GM21825 (cell line): ENCODE measurements at regions not wholly inside any gene's neighbourhood (a gene's known extent, or its start where the extent isn't known, plus 50 kb on each side); places are given as distances from the start of the nearest gene placed in this dataset.

Experiments used
- ATAC-seq: cut with Tn5 transposase; IDR thresholded peaks from one replicate; pipeline ENCODE4 v1.9.1; 2021; ENCODE audit warnings: mild to moderate bottlenecking, moderate library complexity; ENCODE audit not compliant: unreplicated experiment

DNA sequence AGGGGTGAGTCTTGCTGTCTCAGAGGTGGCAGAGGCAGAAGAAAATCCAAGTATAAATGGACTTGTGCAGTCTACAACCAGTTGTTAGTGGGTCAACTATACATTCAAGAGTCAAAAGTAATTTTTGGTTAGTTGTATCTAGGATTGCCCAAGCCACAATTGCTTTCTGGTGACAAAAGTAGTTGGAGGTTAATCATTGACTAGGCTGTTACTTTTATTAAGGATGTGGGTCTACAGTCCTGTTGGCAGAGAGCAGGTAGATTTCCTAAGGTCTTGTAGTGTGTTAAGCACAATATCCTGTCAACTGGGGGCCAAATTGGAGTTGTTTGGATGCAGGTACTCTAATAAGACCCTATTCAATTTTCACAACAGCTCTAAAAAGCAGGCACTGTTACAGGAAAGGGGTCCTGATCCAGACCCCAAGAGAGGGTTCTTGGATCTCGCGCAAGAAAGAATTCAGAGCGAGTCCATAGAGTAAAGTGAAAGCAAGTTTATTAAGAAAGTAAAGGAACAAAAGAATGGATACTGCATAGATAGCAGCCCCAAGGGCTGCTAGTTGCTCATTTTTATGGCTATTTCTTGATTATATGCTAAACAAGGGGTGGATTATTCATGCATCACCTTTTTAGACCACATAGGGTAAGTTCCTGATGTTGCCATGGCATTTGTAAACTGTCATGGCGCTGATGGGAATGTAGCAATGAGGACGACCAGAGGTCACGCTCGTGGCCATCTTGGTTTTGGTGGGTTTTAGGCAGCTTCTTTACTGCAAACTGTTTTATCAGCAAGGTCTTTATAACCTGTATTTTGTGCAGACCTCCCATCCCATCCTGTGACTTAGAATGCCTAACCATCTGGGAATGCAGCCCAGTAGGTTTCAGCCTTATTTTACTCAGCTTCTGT is 232.6 kb upstream of the SRRM4 start:
- ATAC-seq, result no peak

GRCh38 chr12:118749646-118750045 is 231.7 kb upstream of the SRRM4 start:
- ATAC-seq, result no peak

DNA sequence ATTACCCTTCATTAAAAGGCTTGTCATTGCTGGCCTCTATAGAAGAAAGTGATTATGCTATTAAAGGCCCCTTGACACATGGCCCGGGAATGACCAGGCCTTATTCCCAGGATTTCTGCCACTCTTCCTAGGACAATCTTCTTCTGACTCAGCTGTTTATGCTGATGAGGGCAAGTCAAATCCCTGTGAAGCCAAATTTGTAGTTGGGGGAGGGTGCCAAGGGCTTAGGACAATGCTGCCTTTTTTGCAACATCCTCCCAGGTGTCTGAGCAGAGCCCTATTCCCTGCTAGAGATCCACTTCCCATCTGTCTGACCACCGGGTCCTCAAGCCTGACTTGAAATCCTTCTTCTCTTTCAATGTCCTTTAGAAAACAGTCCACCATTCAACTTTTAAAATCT is 230.7 kb upstream of the SRRM4 start:
- no peak for ATAC-seq

DNA sequence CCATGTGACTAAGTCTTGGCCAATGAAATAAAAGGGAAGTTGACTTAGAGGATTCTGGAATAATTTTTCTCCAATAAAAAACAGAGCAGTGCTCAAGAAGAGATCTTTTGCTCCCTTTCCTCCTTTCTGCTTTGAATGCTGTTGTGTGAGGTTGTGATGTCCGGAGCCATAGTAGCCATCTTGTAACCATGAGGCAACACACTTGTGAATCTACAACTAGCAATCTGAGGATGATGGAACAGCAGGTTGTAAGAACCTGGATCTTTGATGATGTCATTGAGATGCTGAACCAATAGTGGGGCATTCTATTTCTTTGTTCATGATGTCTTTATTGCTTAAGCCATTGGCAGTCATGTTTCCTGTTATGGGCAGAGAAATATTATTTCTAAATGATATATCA is 230.0 kb upstream of the SRRM4 start:
- no peak for ATAC-seq

DNA sequence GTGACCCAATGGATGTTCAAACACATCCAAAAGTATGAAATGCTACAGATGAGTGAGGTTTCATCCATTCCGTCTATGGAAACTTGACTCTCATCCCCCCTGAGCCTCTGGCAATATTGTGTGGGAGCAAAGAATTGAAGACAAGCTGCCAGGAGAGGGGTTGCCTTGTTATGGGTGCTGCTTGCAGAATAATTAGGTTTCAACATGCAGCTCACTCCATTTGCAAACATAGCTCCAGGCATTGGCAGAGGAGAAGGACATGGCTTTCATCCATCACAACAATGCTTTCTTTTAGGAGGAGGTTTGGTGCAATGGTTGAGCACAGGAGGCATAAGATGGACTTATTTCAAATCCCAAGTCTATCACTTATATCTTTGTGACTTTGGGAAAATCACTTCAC is 220.7 kb upstream of the SRRM4 start:
- no peak for ATAC-seq

- ATAC-seq, result no peak
Observed at GRCh38 chr12:118763234-118763633, 218.1 kb upstream of the SRRM4 start.

DNA sequence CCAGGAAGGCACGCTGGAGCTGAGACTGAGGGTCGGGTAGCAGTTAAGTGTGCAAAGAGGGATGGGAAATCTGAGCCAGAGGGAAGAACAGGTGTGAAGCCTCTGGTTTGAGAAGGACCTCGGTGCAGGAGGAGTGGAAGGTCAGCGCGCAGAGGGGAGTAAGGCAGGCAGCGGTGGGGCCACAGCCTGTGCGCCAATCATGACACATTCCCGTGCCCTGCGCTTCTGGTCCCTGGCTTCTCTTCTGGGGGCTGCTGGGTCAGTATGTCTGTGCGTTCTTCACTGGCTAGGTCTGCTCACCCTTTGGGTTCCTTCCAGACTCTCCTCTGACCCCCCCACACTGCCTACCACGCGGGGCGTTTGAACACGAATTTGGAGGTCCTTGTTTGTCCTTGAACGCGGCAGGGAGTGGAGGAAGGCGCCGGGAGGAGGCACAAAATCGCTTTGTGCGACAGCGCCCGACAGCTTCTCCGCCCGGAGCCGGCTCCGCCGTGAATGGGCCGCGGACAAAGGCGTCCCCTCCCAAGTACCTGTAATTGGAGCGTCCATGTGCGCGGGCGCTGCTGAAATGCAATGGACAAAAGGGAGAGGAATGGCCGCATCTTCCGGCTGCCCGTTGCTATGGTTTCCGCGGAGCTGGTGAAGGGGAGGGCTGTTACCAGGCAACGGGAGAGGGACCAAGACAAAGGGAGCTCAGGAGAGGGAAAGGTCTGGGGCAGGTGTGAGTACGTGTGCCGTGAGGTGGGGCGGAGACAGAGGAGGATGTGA is 207.2 kb upstream of the SRRM4 start:
- no peak for ATAC-seq

GRCh38 chr12:118777504-118777903 is 203.8 kb upstream of the SRRM4 start:
- no peak for ATAC-seq

- no peak for ATAC-seq
Observed at GRCh38 chr12:118778077-118778476, 203.3 kb upstream of the SRRM4 start.

- no peak for ATAC-seq
Observed at GRCh38 chr12:118780939-118781338, 200.4 kb upstream of the SRRM4 start.

- ATAC-seq, result no peak
Observed at GRCh38 chr12:118781692-118782091, 199.6 kb upstream of the SRRM4 start.

DNA sequence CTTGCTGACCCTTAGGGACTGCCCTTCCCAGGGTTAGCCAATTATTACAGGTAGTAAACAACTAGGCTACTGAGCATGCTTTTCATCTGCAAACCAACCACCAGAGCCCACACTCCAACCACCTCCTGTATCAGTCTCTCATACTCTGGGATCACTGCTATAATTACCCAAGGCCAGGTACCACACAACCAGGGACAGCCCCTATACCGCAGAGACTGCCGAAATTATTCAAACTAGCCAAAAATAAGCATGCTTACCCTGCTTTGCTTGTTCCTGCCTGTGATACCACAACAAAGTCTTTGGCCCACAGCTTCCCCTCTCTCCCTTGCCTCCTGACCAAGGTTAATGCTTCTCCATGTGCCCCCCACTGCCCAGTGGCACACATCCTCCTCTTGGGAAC is 197.6 kb upstream of the SRRM4 start:
- ATAC-seq, result no peak

DNA sequence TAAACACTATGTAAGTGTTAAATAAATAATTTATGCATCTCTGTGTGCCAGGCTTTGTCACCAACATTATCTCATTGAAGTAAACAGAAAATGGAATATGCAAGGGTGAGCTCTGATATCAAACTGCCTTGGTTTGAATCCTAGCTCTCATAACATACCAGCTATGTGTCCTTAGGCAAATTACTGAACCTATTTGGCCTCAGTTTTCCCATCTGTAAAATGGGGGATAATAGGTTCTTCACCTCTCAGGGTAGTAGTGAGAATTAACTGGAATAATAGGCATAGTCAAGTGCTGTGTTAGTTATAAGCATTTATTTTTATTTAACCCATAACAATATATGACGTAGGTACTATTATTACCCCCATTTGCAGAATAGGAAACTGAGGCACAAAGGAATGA is 190.8 kb upstream of the SRRM4 start:
- no peak for ATAC-seq

- ATAC-seq, result no peak
Observed at GRCh38 chr12:118813778-118814357, 167.5 kb upstream of the SRRM4 start.

- ATAC-seq, result no peak
Observed at GRCh38 chr12:118816296-118816695, 165.0 kb upstream of the SRRM4 start.

GRCh38 chr12:118821386-118821925 is 159.9 kb upstream of the SRRM4 start:
- ATAC-seq, result no peak

- ATAC-seq, result no peak
Observed at GRCh38 chr12:118822512-118822911, 158.8 kb upstream of the SRRM4 start.

DNA sequence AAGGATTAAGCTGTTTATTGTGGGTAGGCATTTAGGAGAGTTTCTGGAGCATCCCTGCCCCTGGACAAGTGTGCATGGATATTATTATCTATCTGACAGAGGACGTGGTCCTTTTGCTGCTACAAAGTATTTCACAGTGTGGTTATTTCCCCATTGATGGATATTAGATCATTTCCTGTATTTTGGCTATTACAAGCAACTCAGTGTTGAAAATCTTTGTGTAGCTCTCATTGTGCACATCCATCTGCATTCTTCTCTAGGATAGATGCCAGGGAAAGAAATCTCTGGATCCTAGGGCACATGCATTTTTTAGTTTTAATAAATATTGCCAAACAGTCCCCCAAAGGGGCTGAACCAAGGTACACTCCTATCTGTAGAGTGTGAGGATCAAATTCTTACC is 154.3 kb upstream of the SRRM4 start:
- no peak for ATAC-seq

DNA sequence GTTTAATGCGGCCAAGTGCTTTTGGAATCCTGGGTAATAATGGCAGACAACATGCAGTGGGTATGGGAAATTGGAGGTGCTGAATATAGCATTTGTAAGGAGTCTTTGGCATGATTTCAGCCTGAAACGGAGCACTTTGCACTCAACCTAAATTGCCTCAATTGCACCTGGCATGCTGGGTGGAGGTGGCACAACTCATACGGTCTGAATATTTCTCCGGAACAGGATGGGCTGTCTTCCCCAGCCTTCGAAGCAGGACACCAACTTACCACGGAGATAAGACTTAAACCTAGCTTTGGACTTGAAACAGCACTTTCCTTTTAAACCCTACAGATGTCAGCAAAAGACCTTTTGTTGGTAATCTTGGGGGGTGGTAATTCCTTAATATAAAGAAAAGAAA is 153.7 kb upstream of the SRRM4 start:
- ATAC-seq, result no peak

DNA sequence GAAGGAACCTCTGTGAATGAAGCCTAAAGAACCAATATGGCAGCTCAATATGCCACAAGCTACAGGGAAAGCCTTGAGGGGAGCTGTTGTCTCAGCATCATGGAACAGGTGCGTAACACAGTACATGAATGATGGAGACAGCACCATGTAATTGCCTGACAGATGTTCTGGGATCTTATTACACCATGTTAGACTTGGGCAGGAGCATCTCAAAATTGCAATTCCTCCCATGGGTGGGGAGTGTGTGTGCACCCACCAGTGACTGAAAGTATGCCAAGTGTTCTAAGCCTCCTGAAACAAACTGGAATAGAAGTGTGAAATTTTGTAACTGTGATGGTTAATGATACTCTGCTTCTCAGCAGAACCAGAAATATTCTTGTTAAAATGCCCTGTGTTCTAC is 151.0 kb upstream of the SRRM4 start:
- no peak for ATAC-seq

GRCh38 chr12:118835926-118836325 is 145.4 kb upstream of the SRRM4 start:
- ATAC-seq, result no peak

DNA sequence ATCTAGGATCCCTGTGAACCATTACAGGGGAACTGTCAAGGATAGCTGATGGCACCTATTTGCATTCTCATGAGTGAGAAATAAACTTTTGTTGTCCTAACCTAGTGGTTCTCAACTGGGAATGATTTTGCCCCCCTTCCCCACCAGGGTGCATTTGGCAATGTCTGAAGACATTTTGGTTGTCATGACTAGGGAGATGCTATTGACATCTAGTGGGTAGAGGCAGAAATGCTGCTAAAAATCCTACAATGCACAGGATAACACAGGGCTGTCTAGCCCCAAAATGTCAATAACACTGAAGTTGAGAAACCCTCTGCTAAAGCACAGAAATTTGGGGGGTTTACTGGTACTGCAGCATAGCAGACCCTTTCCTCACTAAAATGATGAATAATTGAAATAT is 140.9 kb upstream of the SRRM4 start:
- no peak for ATAC-seq
